HG02759 (cell line): ENCODE measurements at regions not wholly inside any gene's neighbourhood (a gene's known extent, or its start where the extent isn't known, plus 50 kb on each side); places are given as distances from the start of the nearest gene placed in this dataset.
A peak's percentile ranks its signal among the peaks of the same experiment; 100 is the strongest.

Experiments
- ATAC-seq: cut with Tn5 transposase; IDR thresholded peaks from one replicate; pipeline ENCODE4 v1.9.1; 2021; ENCODE audit warnings: mild to moderate bottlenecking, moderate library complexity; ENCODE audit not compliant: unreplicated experiment

- ATAC-seq: no peak
Measured at GRCh38 chr6:139834232-139834631, 459.8 kb upstream of the CITED2 start.

- no peak for ATAC-seq
Measured at GRCh38 chr6:139833592-139833991, 459.1 kb upstream of the CITED2 start.

- no peak for ATAC-seq
Measured at GRCh38 chr6:139832493-139833305, 458.3 kb upstream of the CITED2 start.

DNA sequence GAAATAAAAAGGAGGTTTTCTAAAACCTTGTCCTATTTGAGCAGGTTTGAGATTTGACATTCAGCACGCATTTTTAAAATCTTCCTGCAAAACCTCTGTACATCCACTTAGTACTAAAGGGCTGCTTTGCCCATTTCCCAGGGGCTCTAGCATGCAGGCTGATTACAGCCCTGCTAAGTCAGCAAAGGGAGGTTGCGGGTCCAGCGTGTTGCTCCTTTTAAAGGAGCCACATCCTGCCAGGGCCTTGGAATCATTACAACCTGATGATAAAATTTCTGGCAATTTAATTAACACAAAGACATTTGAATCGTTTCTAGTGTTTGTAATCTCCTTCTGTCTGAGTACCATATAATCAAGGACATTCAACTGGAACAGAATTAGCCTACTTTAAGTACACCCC is 455.1 kb upstream of the CITED2 start:
- no peak for ATAC-seq

GRCh38 chr6:139828751-139829519 is 454.5 kb upstream of the CITED2 start:
- ATAC-seq: no peak

DNA sequence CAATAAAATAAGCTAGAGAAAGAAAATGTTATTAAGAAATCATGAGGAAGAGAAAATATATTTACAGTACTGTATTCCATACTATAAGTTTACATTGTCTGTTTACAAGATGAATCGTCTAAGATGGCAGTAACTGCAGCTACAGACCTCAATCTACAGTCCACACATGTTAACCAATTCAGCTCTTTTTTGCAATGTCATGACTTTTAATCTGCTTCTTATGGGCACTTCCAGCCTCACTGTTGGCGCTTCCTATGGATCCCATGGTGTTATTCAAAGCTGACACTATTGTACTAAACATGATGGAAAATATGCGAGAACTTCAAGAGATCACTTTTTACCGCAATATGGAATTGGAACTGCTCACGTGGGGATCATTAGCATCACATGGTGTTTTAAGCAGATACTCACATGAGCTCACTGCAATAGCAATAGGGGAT is 451.5 kb upstream of the CITED2 start:
- no peak for ATAC-seq

- ATAC-seq: no peak
Measured at GRCh38 chr6:139824864-139825263, 450.4 kb upstream of the CITED2 start.

DNA sequence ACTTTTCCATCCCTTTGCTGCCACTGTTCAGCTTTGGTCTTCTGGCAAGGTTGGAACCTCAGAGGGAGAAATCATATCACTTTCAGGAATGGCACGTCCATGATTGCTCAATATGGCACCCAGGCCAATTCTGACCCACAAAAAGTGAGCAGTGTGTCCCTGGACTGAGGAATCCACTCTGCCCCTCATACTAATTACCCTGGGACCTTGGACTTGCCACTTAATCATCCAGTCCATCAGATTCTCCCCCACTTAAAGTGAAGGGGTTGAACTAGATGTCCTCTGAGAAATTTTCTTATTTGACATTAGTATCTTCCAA is 449.3 kb upstream of the CITED2 start:
- no peak for ATAC-seq

- no peak for ATAC-seq
Measured at GRCh38 chr6:139823099-139823807, 448.8 kb upstream of the CITED2 start.

- no peak for ATAC-seq
Measured at GRCh38 chr6:139821676-139822223, 447.3 kb upstream of the CITED2 start.

GRCh38 chr6:139820210-139820609 is 445.8 kb upstream of the CITED2 start:
- ATAC-seq: no peak

DNA sequence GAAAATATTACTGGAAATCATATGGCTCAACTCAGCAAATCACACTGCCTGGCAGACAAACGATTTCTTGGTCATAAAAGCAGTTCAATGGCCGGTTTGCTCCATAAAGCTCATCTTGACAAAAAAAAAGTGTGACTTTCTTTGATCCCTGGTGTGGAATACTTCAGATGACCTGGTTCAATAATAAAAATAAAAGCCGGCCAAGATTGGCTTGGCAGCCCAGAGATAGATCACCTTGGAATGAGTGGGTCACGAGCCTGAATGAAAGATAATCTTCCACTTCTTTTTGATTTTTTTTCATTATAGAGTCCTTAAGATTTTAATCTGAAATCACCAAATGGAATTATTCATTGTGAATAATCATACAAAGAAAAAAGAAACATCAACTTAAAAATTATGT is 445.3 kb upstream of the CITED2 start:
- ATAC-seq: no peak

- no peak for ATAC-seq
Measured at GRCh38 chr6:139812939-139813338, 438.5 kb upstream of the CITED2 start.

GRCh38 chr6:139801571-139802321 is 427.3 kb upstream of the CITED2 start:
- no peak for ATAC-seq

DNA sequence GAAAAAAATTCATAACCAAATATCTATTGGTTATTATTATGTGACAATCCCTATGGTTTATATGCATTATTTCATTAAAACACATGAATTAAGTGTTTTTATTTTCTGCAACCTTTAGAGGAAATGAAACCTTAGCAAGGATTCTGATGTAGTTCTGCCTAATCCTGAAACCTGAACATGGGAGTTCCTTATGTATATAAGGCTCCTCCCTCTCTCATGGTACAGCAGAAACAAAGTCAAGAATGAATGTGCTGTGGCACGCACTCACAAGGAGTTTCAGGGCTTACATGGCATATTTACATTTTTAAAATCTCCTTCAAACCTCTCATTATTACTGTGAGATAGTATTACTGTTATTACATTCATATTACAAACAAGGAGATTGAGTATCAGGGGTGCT is 426.4 kb upstream of the CITED2 start:
- peak; percentile 90 for ATAC-seq

- ATAC-seq: no peak
Measured at GRCh38 chr6:139790527-139790926, 416.1 kb upstream of the CITED2 start.

GRCh38 chr6:139784222-139784769 is 409.8 kb upstream of the CITED2 start:
- ATAC-seq: no peak

DNA sequence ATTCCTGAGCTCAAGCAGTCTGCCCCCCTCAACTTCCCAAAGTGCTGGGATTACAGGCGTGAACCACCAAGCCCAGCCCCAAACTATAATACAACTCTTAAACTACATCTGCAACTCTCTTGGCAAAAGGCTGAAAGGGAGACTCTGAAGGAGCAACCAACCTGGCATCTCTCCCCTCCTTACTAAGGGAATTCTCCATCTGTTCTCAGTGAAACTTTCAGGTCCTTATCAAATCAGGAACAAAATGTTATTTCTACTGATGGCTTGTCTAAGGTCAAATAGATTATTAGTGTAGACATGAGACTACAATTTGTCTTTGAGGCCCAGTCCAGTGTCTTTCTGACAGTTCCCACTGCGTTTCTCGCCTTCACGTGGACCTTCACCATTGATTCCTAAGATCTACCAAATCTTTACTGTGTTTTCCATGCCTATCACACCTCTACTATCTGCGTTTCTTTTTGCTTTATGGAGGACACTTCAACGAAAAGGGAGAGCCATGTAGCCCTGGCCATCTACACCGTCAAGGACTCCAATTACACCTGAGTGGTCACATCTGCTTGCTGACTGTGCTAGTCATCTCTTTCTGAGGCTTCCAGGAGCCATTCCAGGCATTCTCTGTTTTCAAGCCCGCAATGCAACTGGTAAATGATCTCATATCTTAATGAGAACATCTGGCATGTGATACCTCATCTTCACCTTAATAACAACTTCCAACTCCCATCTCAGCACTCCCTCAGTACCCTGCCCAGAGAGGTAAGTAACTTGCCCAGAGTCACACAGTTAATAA is 405.7 kb upstream of the CITED2 start:
- ATAC-seq: no peak

DNA sequence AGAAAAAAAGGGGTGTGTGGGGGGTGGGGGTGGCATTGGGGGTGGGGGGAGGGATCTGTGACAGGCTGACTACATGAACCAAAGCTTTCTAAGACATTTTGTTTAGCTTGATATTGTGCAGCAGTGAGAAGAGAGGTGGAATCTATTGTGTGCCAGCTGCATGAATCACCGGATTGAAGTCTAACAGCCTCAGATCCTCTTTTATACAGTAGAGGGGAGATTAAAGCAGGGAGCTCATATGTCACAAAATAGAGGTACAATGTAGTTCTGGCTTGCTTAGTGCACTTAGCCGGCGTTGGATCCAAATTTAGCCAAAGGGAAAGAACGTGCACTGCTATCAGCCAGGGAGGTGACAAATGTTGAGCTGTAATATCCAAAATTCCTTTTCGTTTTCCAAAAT is 404.2 kb upstream of the CITED2 start:
- no peak for ATAC-seq

- no peak for ATAC-seq
Measured at GRCh38 chr6:139778106-139778505, 403.7 kb upstream of the CITED2 start.
